ENCODE measurements at regions not wholly inside any gene's neighbourhood (a gene's known extent, or its start where the extent isn't known, plus 50 kb on each side); places are given as distances from the start of the nearest gene placed in this dataset.
"Not testable (repeated sequence)": the region's sequence is repeated elsewhere in the genome, so short reads cannot be mapped to it uniquely, and the experiment has no call there.

DNA sequence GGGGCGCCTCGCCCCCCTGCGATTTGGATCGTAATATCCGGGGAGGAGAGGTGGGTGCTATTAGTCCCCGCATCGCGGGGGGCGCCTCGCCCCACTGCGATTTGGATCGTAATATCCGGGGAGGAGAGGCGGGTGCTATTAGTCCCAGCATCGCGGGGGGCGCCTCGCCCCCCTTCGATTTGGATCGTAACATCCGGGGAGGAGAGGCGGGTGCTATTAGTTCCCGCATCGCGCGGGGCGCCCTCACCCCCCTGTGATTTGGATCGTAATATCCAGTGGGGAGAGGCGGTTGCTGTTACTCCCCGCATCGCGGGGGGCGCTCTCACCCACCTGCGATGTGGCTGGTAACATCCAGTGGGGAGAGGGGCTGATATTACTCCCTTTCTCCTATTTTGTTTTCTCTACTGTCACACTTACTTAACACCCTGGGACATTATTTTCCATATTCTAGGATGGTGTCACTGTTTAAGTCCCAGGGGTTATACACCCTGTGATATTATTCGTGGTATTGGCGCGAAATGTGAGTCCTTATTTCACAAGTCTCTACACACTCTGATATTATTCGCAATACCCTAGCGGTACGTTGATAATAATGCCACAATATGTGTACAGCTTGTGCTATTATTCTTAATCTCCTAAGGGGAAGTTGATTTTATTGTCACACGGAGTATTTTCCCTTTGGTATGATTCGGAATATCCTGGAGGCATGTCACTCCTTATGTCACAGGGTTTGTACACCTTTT is 57.8 kb upstream of the ALDH3B2 start:
- TF ChIP-seq, protein P1, sequence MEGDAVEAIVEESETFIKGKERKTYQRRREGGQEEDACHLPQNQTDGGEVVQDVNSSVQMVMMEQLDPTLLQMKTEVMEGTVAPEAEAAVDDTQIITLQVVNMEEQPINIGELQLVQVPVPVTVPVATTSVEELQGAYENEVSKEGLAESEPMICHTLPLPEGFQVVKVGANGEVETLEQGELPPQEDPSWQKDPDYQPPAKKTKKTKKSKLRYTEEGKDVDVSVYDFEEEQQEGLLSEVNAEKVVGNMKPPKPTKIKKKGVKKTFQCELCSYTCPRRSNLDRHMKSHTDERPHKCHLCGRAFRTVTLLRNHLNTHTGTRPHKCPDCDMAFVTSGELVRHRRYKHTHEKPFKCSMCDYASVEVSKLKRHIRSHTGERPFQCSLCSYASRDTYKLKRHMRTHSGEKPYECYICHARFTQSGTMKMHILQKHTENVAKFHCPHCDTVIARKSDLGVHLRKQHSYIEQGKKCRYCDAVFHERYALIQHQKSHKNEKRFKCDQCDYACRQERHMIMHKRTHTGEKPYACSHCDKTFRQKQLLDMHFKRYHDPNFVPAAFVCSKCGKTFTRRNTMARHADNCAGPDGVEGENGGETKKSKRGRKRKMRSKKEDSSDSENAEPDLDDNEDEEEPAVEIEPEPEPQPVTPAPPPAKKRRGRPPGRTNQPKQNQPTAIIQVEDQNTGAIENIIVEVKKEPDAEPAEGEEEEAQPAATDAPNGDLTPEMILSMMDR (IDR thresholded peaks at IDR 0.05; ENCODE audit: low read depth, low read length) = peak; percentile 71
- peak; percentile 62 for DNase-seq
- Histone ChIP-seq H3K27me3 (peaks cover 16% of the 10 kb centered on the region), H3K36me3 (no peaks in the 10 kb centered on the region), H3K4me3 (ENCODE audit: low read depth, low read length) (peak overlapping the region; percentile 52), H3K9me3 (no peaks in the 10 kb centered on the region), H3K4me1 (no peaks in the 10 kb centered on the region)

DNA sequence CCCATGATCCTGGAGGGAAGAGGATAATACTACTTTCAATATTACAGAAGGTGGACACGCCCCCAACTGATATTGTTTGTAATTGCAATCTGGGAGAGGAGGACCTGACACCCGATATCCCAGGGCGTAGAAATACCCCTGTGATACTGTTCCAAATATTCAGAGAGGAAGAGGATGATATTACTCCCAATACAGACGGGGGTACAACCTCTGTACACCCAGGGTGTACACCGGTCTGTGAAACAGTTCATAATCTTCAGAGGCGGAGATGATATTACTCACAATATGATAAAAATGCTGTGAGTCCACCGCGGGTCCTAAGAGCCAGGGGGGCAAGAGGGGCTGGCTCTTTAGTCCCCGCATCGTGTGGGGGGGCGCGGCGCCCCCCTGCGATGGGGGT is 57.2 kb upstream of the ALDH3B2 start:
- Histone ChIP-seq H3K4me3 (ENCODE audit: low read depth, low read length) (peak overlapping the region; percentile 52), H3K9me3 (no peaks in the 10 kb centered on the region), H3K36me3 (no peaks in the 10 kb centered on the region), H3K4me1 (no peaks in the 10 kb centered on the region), H3K27me3 (peaks cover 16% of the 10 kb centered on the region)
- TF ChIP-seq, protein P1 (IDR thresholded peaks at IDR 0.05; ENCODE audit: low read depth, low read length) = no peak
- DNase-seq = no peak

DNA sequence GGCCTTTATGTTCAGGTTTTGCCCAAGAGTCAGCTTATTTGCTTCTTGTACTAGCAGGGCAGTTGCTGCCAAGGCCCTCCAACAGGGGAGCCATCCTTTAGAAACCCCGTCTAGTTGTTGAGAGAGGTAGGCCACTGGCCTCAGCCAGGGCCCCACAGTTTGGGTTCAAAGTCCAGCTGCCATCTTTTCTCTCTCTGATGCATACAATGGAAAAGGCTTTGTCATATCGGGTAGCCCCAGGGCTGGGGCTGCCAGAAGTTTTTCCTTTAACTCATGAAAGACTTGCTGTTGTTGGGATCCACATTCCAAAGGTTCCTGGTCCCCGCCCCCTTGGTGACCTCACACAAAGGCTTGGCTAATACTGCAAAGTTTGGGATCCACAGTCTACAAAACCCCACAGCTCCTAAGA is 53.7 kb upstream of the ALDH3B2 start:
- peaks cover 11% of the 10 kb centered on the region for H3K27me3 ChIP-seq
- H3K4me3 ChIP-seq (ENCODE audit: low read depth, low read length); H3K36me3 ChIP-seq; DNase-seq; H3K9me3 ChIP-seq; H3K4me1 ChIP-seq: not testable (repeated sequence)

DNA sequence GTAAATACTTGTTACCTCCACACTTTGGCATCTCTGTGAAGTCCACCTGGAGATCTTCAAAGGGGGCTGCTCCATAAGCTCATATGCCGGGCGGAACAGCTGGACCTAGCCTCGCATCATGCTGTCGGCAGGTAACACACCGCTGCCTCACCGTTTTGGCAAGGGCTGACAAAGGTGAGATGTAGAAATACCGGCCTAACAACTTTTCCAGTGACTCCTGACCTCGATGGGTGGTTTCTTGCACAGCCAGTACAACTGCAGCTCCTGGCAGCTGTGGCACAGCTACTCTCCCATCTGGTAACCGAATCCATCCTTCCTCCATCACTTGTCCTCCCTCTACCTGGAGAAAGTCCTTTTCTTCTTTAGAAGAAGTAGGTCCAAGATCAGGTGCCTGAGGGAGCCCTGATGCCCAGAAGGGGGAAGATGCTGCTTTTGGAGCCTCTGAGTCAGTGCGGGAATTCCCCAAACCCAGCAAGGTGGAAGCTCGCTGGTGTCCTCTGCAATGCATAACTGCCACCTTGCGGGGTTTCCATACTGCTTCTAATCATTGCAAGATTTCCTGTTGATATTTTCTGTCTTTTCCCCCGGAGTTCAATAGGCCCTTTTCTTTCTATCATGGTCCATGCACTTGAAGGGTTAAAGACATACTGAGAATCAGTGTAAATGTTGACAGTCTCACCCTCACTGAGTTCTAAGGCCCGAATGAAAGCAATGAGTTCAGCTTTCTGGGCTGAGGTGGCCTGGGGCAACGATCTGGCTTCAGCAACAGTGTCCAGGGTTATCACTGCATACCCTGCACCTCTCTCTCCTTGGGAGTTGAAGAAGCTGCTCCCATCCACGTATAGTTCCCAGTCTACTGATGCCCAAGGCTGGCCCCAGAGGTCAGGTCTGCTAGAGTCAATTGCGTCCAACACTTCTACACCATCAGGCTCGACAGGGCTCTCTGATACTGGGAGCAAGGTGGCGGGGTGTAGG is 52.9 kb upstream of the ALDH3B2 start:
- H3K9me3 ChIP-seq; H3K4me1 ChIP-seq; DNase-seq; H3K4me3 ChIP-seq (ENCODE audit: low read depth, low read length); H3K27me3 ChIP-seq; H3K36me3 ChIP-seq: not testable (repeated sequence)

All from BE2C (cell line).